ENCODE measurements at regions not wholly inside any gene's neighbourhood (a gene's known extent, or its start where the extent isn't known, plus 50 kb on each side); places are given as distances from the start of the nearest gene placed in this dataset.

- CTCF ChIA-PET: no interaction called here
- H3K36me3 Mint-ChIP-seq: peaks cover 12% of the 10 kb centered on the region
Measured at GRCh38 chr5:3006526-3006925, 255.0 kb upstream of the IRX2 start.

More at GRCh38 chr5:3006526-3006925, 255.0 kb upstream of the IRX2 start:
- Mint-ChIP-seq H3K27ac (no peak overlapping the region), H3K27me3 (ENCODE audit: low read depth) (no peaks in the 10 kb centered on the region; the same call in 1 of the 2 replicates), H3K4me1 (no peaks in the 10 kb centered on the region), H3K9me3 (peaks cover 15% of the 10 kb centered on the region), H3K4me3 (no peak overlapping the region)
- ATAC-seq (no peak), DNase-seq (ENCODE audit: low spot score) (no peak)
- POLR2A ChIA-PET: no interaction called here
- TF ChIP-seq, protein P1, sequence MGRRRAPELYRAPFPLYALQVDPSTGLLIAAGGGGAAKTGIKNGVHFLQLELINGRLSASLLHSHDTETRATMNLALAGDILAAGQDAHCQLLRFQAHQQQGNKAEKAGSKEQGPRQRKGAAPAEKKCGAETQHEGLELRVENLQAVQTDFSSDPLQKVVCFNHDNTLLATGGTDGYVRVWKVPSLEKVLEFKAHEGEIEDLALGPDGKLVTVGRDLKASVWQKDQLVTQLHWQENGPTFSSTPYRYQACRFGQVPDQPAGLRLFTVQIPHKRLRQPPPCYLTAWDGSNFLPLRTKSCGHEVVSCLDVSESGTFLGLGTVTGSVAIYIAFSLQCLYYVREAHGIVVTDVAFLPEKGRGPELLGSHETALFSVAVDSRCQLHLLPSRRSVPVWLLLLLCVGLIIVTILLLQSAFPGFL (CRISPR knock-in tag; IDR thresholded peaks at IDR 0.05; ENCODE audit: borderline replicate concordance): no peak
- TF ChIP-seq, protein P2, sequence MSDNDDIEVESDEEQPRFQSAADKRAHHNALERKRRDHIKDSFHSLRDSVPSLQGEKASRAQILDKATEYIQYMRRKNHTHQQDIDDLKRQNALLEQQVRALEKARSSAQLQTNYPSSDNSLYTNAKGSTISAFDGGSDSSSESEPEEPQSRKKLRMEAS (CRISPR knock-in tag; IDR thresholded peaks at IDR 0.05): no peak
- TF ChIP-seq, protein P3, sequence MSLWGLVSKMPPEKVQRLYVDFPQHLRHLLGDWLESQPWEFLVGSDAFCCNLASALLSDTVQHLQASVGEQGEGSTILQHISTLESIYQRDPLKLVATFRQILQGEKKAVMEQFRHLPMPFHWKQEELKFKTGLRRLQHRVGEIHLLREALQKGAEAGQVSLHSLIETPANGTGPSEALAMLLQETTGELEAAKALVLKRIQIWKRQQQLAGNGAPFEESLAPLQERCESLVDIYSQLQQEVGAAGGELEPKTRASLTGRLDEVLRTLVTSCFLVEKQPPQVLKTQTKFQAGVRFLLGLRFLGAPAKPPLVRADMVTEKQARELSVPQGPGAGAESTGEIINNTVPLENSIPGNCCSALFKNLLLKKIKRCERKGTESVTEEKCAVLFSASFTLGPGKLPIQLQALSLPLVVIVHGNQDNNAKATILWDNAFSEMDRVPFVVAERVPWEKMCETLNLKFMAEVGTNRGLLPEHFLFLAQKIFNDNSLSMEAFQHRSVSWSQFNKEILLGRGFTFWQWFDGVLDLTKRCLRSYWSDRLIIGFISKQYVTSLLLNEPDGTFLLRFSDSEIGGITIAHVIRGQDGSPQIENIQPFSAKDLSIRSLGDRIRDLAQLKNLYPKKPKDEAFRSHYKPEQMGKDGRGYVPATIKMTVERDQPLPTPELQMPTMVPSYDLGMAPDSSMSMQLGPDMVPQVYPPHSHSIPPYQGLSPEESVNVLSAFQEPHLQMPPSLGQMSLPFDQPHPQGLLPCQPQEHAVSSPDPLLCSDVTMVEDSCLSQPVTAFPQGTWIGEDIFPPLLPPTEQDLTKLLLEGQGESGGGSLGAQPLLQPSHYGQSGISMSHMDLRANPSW (CRISPR knock-in tag; conservative IDR thresholded peaks at IDR 0.05; ENCODE audit: low read depth): no peak
- TF ChIP-seq ZNF396 (CRISPR knock-in tag; IDR thresholded peaks at IDR 0.05; ENCODE audit: borderline replicate concordance): no peak
- TF ChIP-seq ZNF281 (CRISPR knock-in tag; IDR thresholded peaks at IDR 0.05): no peak
- TF ChIP-seq, protein P4, sequence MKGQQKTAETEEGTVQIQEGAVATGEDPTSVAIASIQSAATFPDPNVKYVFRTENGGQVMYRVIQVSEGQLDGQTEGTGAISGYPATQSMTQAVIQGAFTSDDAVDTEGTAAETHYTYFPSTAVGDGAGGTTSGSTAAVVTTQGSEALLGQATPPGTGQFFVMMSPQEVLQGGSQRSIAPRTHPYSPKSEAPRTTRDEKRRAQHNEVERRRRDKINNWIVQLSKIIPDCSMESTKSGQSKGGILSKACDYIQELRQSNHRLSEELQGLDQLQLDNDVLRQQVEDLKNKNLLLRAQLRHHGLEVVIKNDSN (CRISPR knock-in tag; IDR thresholded peaks at IDR 0.05): no peak
- TF ChIP-seq, protein P5, sequence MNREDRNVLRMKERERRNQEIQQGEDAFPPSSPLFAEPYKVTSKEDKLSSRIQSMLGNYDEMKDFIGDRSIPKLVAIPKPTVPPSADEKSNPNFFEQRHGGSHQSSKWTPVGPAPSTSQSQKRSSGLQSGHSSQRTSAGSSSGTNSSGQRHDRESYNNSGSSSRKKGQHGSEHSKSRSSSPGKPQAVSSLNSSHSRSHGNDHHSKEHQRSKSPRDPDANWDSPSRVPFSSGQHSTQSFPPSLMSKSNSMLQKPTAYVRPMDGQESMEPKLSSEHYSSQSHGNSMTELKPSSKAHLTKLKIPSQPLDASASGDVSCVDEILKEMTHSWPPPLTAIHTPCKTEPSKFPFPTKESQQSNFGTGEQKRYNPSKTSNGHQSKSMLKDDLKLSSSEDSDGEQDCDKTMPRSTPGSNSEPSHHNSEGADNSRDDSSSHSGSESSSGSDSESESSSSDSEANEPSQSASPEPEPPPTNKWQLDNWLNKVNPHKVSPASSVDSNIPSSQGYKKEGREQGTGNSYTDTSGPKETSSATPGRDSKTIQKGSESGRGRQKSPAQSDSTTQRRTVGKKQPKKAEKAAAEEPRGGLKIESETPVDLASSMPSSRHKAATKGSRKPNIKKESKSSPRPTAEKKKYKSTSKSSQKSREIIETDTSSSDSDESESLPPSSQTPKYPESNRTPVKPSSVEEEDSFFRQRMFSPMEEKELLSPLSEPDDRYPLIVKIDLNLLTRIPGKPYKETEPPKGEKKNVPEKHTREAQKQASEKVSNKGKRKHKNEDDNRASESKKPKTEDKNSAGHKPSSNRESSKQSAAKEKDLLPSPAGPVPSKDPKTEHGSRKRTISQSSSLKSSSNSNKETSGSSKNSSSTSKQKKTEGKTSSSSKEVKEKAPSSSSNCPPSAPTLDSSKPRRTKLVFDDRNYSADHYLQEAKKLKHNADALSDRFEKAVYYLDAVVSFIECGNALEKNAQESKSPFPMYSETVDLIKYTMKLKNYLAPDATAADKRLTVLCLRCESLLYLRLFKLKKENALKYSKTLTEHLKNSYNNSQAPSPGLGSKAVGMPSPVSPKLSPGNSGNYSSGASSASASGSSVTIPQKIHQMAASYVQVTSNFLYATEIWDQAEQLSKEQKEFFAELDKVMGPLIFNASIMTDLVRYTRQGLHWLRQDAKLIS (CRISPR knock-in tag; IDR thresholded peaks at IDR 0.05; ENCODE audit: borderline replicate concordance): no peak
- TF ChIP-seq NFYB (CRISPR knock-in tag; conservative IDR thresholded peaks at IDR 0.05; ENCODE audit: low read depth): no peak

All from WTC11 (cell line).